WERI-Rb-1 (cell line): ENCODE measurements at regions not wholly inside any gene's neighbourhood (a gene's known extent, or its start where the extent isn't known, plus 50 kb on each side); places are given as distances from the start of the nearest gene placed in this dataset.

ENCODE experiments used
- DNase-seq: peaks from one replicate; pipeline ENCODE4 v3.0.0-alpha.2; 2020
- H3K27ac ChIP-seq: fragments of 250-450 bp; sonication (Bioruptor Pico); 2 replicates; pipeline ENCODE4 v1.5.1; 2020; ENCODE audit warnings: mild to moderate bottlenecking, moderate library complexity
- H3K27me3 ChIP-seq: fragments of 250-450 bp; sonication (Bioruptor Pico); 2 replicates; pipeline ENCODE4 v1.5.1; 2021; ENCODE audit warnings: mild to moderate bottlenecking, low read depth, moderate library complexity; ENCODE audit not compliant: insufficient read depth, severe bottlenecking
- H3K36me3 ChIP-seq: fragments of 250-450 bp; sonication (Bioruptor Pico); 2 replicates; pipeline ENCODE4 v1.5.1; 2020; ENCODE audit warnings: mild to moderate bottlenecking, moderate library complexity
- H3K4me3 ChIP-seq: 2 replicates; pipeline ENCODE4 v1.5.1; 2011; ENCODE audit warnings: low read depth, mild to moderate bottlenecking, control low read depth, low read length
- H3K9me3 ChIP-seq: fragments of 250-450 bp; sonication (Bioruptor Pico); 2 replicates; pipeline ENCODE4 v1.5.1; 2021; ENCODE audit warnings: mild to moderate bottlenecking, moderate library complexity; ENCODE audit not compliant: severe bottlenecking
- CTCF ChIP-seq: IDR thresholded peaks from 2 replicates; pipeline ENCODE4 v1.5.1; 2011; ENCODE audit warnings: low read depth, mild to moderate bottlenecking, control low read depth, inconsistent platforms, low read length

- Histone ChIP-seq H3K9me3 (peaks cover 11% of the 10 kb centered on the region), H3K36me3 (no peaks in the 10 kb centered on the region), H3K4me3 (no peak overlapping the region), H3K27ac (peak overlapping the region; percentile 48), H3K27me3 (no peaks in the 10 kb centered on the region)
- no peak for TF ChIP-seq CTCF
- peak; percentile 86 for DNase-seq
Measured at GRCh38 chr5:10162468-10162867, 87.2 kb downstream of the ATPSCKMT start.

DNA sequence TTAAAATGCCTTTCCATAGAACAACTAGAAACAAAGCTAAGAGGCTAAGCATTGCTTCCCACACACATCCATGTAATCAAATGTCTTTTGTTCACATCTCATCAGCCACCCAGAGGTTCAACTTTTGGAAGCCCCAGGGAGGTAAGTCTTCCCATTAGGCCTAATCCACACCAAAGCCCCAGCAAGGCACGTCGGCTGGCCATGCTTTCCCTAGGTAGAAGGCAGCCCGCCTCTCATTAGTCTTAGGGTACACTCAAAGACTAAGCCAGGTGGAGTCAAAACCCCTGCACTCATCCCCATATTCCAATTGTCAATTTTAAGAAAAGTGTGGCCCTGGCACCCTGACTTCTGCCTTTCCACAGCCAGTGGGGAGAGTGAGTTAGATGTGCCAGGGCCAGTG, 87.9 kb downstream of the ATPSCKMT start:
- Histone ChIP-seq H3K27me3 (no peaks in the 10 kb centered on the region), H3K36me3 (no peaks in the 10 kb centered on the region), H3K9me3 (peaks cover 11% of the 10 kb centered on the region), H3K27ac (peak overlapping the region; percentile 48), H3K4me3 (no peak overlapping the region)
- TF ChIP-seq CTCF, result no peak
- no peak for DNase-seq

DNA sequence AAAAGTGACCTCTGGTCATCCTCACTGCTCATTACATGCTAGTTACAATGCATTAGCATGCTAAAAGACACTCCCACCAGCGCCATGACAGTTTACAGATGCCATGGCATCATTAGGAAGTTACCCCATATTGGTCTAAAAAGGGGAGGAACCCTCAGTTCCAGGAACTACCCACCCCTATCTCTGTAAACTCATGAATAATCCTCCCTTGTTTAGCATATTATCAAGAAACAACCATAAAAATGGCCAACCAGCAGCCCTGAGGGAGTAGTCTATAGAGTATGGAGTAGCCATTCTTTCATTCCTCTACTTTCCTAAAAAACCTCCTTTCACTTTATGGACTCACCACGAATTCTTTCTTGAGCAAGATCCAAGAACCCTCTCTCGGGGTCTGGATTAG, 89.4 kb downstream of the ATPSCKMT start:
- Histone ChIP-seq H3K36me3 (no peaks in the 10 kb centered on the region), H3K4me3 (no peak overlapping the region), H3K27ac (no peak overlapping the region), H3K9me3 (peaks cover 5% of the 10 kb centered on the region), H3K27me3 (no peaks in the 10 kb centered on the region)
- DNase-seq, result no peak
- TF ChIP-seq CTCF, result no peak

- Histone ChIP-seq H3K27me3 (no peaks in the 10 kb centered on the region), H3K4me3 (no peak overlapping the region), H3K9me3 (no peaks in the 10 kb centered on the region), H3K36me3 (no peaks in the 10 kb centered on the region), H3K27ac (no peak overlapping the region)
- DNase-seq, result no peak
- peak; percentile 20; the same call in 1 of the 2 replicates for TF ChIP-seq CTCF
Measured at GRCh38 chr5:10158886-10159285, 90.8 kb downstream of the ATPSCKMT start.

GRCh38 chr5:10157085-10157669, 92.5 kb downstream of the ATPSCKMT start:
- no peak for TF ChIP-seq CTCF

More at GRCh38 chr5:10157085-10157669, 92.5 kb downstream of the ATPSCKMT start:
- no peaks in the 10 kb centered on the region for H3K36me3 ChIP-seq
- H3K9me3 ChIP-seq, result no peaks in the 10 kb centered on the region
- no peaks in the 10 kb centered on the region for H3K27me3 ChIP-seq
- H3K4me3 ChIP-seq, result no peak overlapping the region
- H3K27ac ChIP-seq, result no peak overlapping the region; the same call in 1 of the 2 replicates
- DNase-seq, result peak; percentile 63
